ENCODE measurements at regions not wholly inside any gene's neighbourhood (a gene's known extent, or its start where the extent isn't known, plus 50 kb on each side); places are given as distances from the start of the nearest gene placed in this dataset.
A peak's percentile ranks its signal among the peaks of the same experiment; 100 is the strongest.

- Histone ChIP-seq H3K4me3 (no peak overlapping the region), H3K27ac (no peak overlapping the region), H3K4me1 (replicated peaks in 1 of 2) (no peaks in the 10 kb centered on the region)
- WGBS, 10 experiments, result 17 to 86% (median 57%) methylated on average over 1 of the region's 1 CpG; no CpG with 5 or more reads in 2 of the 10 experiments
- in situ Hi-C loops (cut with MboI; ENCODE audit: low pct_unique_long_range_greater_than_20kb in 2 of 9, low sequenced_read_pairs in 9 of 9, unreplicated experiment in 9 of 9), result no loop called here
- no peak for ATAC-seq (replicated peaks in 6 of 8)
Measured at GRCh38 chr3:162041622-162042021, 545.0 kb downstream of the OTOL1 start.

- Histone ChIP-seq H3K4me3 (no peak overlapping the region), H3K4me1 (replicated peaks in 1 of 2) (no peaks in the 10 kb centered on the region), H3K27ac (no peak overlapping the region)
- in situ Hi-C loops (cut with MboI; ENCODE audit: low pct_unique_long_range_greater_than_20kb in 2 of 9, low sequenced_read_pairs in 9 of 9, unreplicated experiment in 9 of 9), result no loop called here
- ATAC-seq (replicated peaks in 6 of 8), result no peak
Measured at GRCh38 chr3:162052636-162053035, 556.0 kb downstream of the OTOL1 start.

DNA sequence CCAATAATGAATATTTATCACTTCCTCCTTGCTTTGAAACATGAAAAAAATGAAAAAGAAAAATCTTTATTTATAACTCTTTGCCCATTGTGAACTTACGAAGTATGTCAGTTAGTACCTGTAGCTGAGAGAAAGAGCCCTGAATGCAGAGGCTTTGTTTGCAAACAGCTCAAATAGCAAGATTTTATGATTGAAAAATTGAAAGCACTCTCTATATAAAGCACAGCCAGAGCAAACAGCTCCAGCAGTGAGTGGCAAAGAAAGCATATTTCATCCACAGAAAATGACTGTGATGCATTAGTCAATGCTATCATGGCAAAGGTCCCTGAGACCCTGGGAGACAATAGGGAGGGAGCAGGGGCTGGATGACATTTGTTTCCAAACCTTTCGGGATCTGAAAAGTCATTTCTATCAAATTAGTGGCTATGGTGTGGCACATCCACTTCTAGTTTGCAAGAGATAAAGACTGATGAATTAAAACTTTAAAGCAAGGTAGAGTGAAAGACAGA is 576.1 kb downstream of the OTOL1 start:
- no peak overlapping the region for H3K27ac ChIP-seq
- peak in 2 of 8 experiments; percentile 26 to 60 for ATAC-seq (replicated peaks in 6 of 8)
- no peak overlapping the region for H3K4me3 ChIP-seq
- no peaks in the 10 kb centered on the region for H3K4me1 ChIP-seq (replicated peaks in 1 of 2)
- WGBS, 10 experiments, result 43 to 100% (median 88%) methylated on average over 1 to 2 of the region's 2 CpGs; no CpG with 5 or more reads in 3 of the 10 experiments
- in situ Hi-C loops (cut with MboI; ENCODE audit: low pct_unique_long_range_greater_than_20kb in 2 of 9, low sequenced_read_pairs in 9 of 9, unreplicated experiment in 9 of 9), result no loop called here

- WGBS, 10 experiments, result 18 to 85% (median 42%) methylated on average over 1 to 4 of the region's 4 CpGs
- no peak for ATAC-seq (replicated peaks in 6 of 8)
Measured at GRCh38 chr3:162073422-162073975, 576.9 kb downstream of the OTOL1 start.

DNA sequence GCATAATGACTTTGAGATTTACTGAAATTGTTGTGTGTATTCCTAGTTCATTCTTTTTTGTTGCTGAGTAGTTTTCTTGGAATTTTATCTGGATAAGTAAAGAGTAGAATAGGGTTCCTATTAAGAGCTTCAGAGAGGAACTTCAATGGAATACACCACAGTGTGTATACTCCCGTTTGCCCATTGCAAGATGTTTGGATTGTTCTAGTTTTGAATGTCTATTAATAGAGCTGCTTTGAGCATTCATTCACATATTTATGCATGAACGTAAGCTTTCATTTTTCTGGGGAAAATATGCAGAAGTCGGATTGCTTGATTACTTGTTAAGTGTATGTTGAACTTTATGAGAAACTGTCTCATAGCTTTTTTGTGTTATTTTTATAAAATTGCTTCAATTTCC is 580.5 kb downstream of the OTOL1 start:
- Histone ChIP-seq H3K4me1 (replicated peaks in 1 of 2) (no peaks in the 10 kb centered on the region), H3K4me3 (no peak overlapping the region), H3K27ac (no peak overlapping the region)
- in situ Hi-C loops (cut with MboI; ENCODE audit: low pct_unique_long_range_greater_than_20kb in 2 of 9, low sequenced_read_pairs in 9 of 9, unreplicated experiment in 9 of 9), result no loop called here
- WGBS, 10 experiments, result 0 to 100% (median 82%) methylated on average over 1 to 3 of the region's 3 CpGs
- peak in 3 of 8 experiments; percentile 68 to 82 (median 80) for ATAC-seq (replicated peaks in 6 of 8)

More at GRCh38 chr3:162073422-162073975, 576.9 kb downstream of the OTOL1 start:
- no peaks in the 10 kb centered on the region for H3K4me1 ChIP-seq (replicated peaks in 1 of 2)
- in situ Hi-C loops (cut with MboI; ENCODE audit: low pct_unique_long_range_greater_than_20kb in 2 of 9, low sequenced_read_pairs in 9 of 9, unreplicated experiment in 9 of 9), result no loop called here
- no peak overlapping the region for H3K4me3 ChIP-seq
- H3K27ac ChIP-seq, result no peak overlapping the region

DNA sequence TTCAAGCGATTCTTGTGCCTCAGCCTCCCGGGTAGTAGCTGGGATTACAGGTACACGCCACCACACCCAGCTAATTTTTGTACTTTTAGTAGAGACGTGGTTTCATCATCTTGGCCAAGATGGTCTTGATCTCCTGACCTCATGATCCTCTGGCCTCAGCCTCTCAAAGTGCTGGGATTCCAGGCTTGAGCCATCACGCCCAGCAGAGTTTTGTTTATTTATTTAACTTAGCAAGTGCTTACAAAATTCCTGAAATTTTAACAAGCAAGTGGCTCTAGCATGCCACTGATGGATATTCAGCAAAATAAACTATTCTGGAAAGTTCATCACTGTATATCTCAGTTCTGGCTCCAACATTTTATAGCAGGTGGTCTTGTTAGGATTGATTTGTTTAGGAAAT is 585.9 kb downstream of the OTOL1 start:
- no peak overlapping the region for H3K27ac ChIP-seq
- in situ Hi-C loops (cut with MboI; ENCODE audit: low pct_unique_long_range_greater_than_20kb in 2 of 9, low sequenced_read_pairs in 9 of 9, unreplicated experiment in 9 of 9), result no loop called here
- no peaks in the 10 kb centered on the region for H3K4me1 ChIP-seq (replicated peaks in 1 of 2)
- ATAC-seq (replicated peaks in 6 of 8), result no peak
- H3K4me3 ChIP-seq, result no peak overlapping the region
- 47 to 100% (median 84%) methylated on average over 1 to 5 of the region's 5 CpGs; no CpG with 5 or more reads in 2 of the 10 experiments for WGBS, 10 experiments

DNA sequence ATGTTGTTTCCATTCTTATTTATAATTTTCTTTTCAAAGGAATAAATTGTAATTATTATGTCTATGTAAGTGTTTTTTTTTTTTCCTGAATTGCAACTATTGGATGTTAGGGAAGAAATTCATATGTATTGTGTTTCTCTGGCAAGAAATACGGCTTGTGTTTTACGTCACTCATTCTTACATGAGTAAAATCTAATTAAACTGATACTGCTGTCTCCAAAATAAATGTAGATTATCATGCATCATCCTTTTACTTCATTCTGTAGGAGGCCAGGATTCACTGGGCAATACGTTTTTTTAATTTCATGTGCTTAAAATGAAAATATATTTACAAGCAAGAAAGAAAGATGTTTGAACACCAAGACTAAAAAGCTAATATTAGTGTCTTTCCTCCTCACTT is 590.8 kb downstream of the OTOL1 start:
- WGBS, 10 experiments, result 35 to 92% (median 71%) methylated on average over 1 to 3 of the region's 3 CpGs
- no peak for ATAC-seq (replicated peaks in 6 of 8)
- H3K4me1 ChIP-seq (replicated peaks in 1 of 2), result no peaks in the 10 kb centered on the region
- H3K27ac ChIP-seq, result no peak overlapping the region
- H3K4me3 ChIP-seq, result no peak overlapping the region
- in situ Hi-C loops (cut with MboI; ENCODE audit: low pct_unique_long_range_greater_than_20kb in 2 of 9, low sequenced_read_pairs in 9 of 9, unreplicated experiment in 9 of 9), result no loop called here

DNA sequence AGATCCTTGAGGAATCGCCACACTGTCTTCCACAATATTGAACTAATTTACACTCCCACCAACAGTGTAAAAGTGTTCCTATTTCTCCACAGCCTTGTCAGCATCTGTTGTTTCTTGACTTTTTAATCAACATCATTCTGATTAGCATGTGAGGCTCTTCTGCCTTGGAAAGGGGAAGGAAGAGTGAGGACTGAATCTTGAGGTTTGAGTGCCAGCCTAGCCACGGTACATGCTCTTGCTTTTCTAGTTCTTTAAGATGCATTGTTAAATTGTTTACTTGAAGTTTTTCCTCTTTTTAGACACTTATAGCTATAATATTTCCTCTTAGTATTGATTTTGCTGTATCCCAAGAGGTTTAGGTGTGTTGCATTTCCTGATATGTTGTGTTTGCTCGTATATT is 596.1 kb downstream of the OTOL1 start:
- 0 to 92% (median 67%) methylated on average over 1 to 2 of the region's 3 CpGs; no CpG with 5 or more reads in 3 of the 10 experiments for WGBS, 10 experiments
- Histone ChIP-seq H3K27ac (no peak overlapping the region), H3K4me3 (no peak overlapping the region), H3K4me1 (replicated peaks in 1 of 2) (no peaks in the 10 kb centered on the region)
- no peak for ATAC-seq (replicated peaks in 6 of 8)
- in situ Hi-C loops (cut with MboI; ENCODE audit: low pct_unique_long_range_greater_than_20kb in 2 of 9, low sequenced_read_pairs in 9 of 9, unreplicated experiment in 9 of 9), result no loop called here

DNA sequence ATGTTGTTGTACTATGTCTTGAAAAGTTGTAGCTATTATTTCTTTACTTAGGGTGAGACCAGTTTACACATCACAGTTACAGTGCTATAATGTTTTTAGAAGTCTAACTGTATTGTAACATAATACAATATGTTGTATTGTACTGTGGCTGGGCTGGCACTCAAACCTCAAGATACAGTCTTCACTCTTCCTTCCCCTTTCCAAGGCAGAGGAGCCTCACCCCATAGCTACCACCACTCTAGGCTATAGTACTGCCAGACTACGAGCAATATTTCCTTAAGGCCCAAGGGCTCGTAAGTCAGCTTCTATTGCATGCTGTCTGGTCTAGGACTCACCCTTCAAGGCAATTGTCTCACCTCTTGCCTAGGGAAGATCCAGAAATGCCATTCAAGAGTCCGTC is 597.7 kb downstream of the OTOL1 start:
- Histone ChIP-seq H3K27ac (no peak overlapping the region), H3K4me1 (replicated peaks in 1 of 2) (no peaks in the 10 kb centered on the region), H3K4me3 (no peak overlapping the region)
- WGBS, 10 experiments, result 80 to 100% (median 98%) methylated on average over 1 to 3 of the region's 3 CpGs; no CpG with 5 or more reads in 2 of the 10 experiments
- no peak for ATAC-seq (replicated peaks in 6 of 8)
- in situ Hi-C loops (cut with MboI; ENCODE audit: low pct_unique_long_range_greater_than_20kb in 2 of 9, low sequenced_read_pairs in 9 of 9, unreplicated experiment in 9 of 9), result no loop called here

DNA sequence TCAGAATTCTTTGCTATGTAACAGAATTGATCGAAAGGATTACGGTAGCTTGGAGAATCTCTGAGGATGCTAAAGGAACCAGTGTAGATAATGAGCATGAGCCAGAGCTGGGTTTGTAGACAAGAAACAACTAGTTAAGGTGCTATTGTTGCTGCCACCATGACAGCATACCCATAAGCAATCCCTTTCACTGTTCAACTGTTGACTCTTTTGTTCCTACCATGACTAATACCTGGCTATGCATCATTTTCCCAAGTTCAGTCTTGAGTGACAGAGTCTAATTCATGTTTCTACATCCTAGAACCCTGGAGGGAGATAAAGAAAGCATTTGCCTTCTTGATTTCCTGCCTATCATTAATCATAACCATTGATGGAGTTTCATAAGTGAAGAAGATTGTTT is 600.3 kb downstream of the OTOL1 start:
- no peak overlapping the region for H3K4me3 ChIP-seq
- in situ Hi-C loops (cut with MboI; ENCODE audit: low pct_unique_long_range_greater_than_20kb in 2 of 9, low sequenced_read_pairs in 9 of 9, unreplicated experiment in 9 of 9), result no loop called here
- WGBS, 10 experiments, result 0 to 94% (median 63%) methylated on average over 1 to 2 of the region's 2 CpGs; no CpG with 5 or more reads in 2 of the 10 experiments
- no peak for ATAC-seq (replicated peaks in 6 of 8)
- no peaks in the 10 kb centered on the region for H3K4me1 ChIP-seq (replicated peaks in 1 of 2)
- H3K27ac ChIP-seq, result no peak overlapping the region

- Histone ChIP-seq H3K4me3 (no peak overlapping the region), H3K27ac (no peak overlapping the region), H3K4me1 (replicated peaks in 1 of 2) (no peaks in the 10 kb centered on the region)
- WGBS, 10 experiments, result 9 to 100% (median 100%) methylated on average over 1 of the region's 1 CpG; no CpG with 5 or more reads in 1 of the 10 experiments
- ATAC-seq (replicated peaks in 6 of 8), result no peak
- in situ Hi-C loops (cut with MboI; ENCODE audit: low pct_unique_long_range_greater_than_20kb in 2 of 9, low sequenced_read_pairs in 9 of 9, unreplicated experiment in 9 of 9), result no loop called here
Measured at GRCh38 chr3:162103808-162104207, 607.2 kb downstream of the OTOL1 start.

DNA sequence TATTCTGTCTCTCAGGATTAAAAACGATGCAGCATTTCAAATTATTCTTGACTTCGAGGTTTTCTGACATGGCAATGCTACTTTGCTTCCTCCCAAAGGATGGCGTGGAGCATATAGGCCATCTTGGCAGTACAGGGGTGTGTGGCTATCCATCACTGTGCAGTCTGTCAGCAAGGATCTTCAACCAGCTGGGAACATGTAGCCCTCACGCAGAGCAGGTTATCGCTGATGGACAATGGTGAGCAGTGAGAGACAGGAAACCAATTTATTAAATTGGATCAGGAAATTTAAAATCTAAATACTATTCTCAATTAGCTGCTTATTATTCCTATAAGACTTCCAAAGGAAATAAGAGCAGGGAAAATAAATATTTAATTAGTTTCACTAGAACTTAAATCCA is 615.3 kb downstream of the OTOL1 start:
- H3K27ac ChIP-seq, result no peak overlapping the region
- peaks cover 0 to 3% of the 10 kb centered on the region in 2 donors for H3K4me1 ChIP-seq (replicated peaks in 1 of 2)
- no peak for ATAC-seq (replicated peaks in 6 of 8)
- WGBS, 10 experiments, result 33 to 100% (median 89%) methylated on average over 1 to 5 of the region's 5 CpGs; no CpG with 5 or more reads in 3 of the 10 experiments
- in situ Hi-C loops (cut with MboI; ENCODE audit: low pct_unique_long_range_greater_than_20kb in 2 of 9, low sequenced_read_pairs in 9 of 9, unreplicated experiment in 9 of 9), result no loop called here
- H3K4me3 ChIP-seq, result no peak overlapping the region

- Histone ChIP-seq H3K4me3 (no peak overlapping the region), H3K27ac (no peak overlapping the region), H3K4me1 (replicated peaks in 1 of 2) (peaks cover 0 to 3% of the 10 kb centered on the region in 2 donors)
- in situ Hi-C loops (cut with MboI; ENCODE audit: low pct_unique_long_range_greater_than_20kb in 2 of 9, low sequenced_read_pairs in 9 of 9, unreplicated experiment in 9 of 9), result no loop called here
- no peak for ATAC-seq (replicated peaks in 6 of 8)
Measured at GRCh38 chr3:162112719-162113118, 616.1 kb downstream of the OTOL1 start.

DNA sequence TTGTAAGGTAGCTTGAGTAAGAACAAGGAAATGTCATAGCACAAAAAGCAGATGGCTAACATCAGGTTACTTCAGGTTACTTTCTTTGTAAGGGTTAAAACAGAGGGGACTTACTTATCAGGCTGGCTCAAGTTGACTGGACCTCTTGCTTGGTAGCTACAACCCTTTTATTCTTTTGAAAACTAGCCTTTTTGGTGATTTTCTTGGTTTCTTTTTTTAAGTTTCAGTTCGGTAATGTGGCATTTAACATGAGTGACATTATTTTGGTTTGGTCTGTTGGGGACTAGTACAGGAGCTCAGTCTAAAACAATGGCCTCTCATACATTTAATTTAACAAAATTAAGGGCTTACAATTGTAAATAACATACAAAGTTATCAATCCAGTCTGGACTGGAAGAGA is 621.4 kb downstream of the OTOL1 start:
- Histone ChIP-seq H3K4me3 (no peak overlapping the region), H3K27ac (no peak overlapping the region), H3K4me1 (replicated peaks in 1 of 2) (no peaks in the 10 kb centered on the region)
- ATAC-seq (replicated peaks in 6 of 8), result no peak
- WGBS, 10 experiments, result 50 to 100% (median 89%) methylated on average over 1 of the region's 1 CpG
- in situ Hi-C loops (cut with MboI; ENCODE audit: low pct_unique_long_range_greater_than_20kb in 2 of 9, low sequenced_read_pairs in 9 of 9, unreplicated experiment in 9 of 9), result no loop called here
